NCI-H446 (cell line): ENCODE measurements at regions not wholly inside any gene's neighbourhood (a gene's known extent, or its start where the extent isn't known, plus 50 kb on each side); places are given as distances from the start of the nearest gene placed in this dataset.

Source experiments
- DNase-seq, 2 experiments: peaks; one replicate each; lab custom pipeline; 2025; lab: John Stamatoyannopoulos, UW

- DNase-seq: no peak
Measured at GRCh38 chr3:72155391-72156064, 370.6 kb upstream of the PROK2 start.

DNA sequence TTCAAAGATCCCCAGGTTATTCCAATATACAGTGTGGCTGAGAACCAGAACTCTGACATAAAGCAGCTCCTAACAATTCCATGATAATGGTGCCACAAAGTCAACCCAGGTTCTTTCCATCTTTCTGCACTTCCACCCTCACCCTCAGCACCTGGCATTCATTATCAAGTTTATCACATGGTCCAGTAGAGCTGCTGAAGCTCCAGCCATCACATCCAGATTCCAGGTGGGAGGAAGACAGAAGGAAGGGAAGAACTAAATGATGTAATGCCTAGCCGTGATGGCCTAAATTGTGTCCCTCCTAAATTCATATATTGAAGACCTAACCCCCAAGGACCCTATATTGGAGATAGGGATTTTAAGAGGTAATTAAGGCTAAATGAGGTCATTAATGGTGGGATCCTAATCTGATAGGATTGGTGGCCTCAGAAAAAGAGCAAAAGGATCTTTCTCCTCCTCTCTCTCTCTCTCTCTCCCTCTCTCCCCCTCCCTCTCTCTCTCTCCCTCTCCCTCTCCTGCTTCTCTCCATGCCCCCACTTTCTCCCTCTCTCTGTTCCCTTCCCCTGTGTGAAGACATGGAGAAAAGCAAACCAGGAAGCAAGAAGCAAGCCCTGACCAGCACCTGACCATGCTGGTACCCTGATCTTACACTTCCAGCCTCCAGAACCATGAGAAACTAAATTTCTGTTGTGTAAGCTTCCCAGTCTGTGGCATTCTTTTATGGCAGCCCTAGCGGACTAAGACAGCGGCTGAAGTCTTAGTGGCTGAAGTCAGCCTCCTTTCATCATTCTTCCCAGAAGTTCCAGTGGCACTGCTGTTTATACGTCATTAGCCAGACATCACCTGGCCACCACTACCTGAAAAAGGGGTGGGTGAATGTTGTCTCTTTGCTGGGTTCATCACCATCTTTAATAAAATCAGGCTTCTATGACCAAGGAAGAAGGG lies 369.7 kb upstream of the PROK2 start:
- no peak for DNase-seq

GRCh38 chr3:72153477-72154314 lies 368.7 kb upstream of the PROK2 start:
- no peak for DNase-seq

- DNase-seq: peak; percentile 29 to 75
Measured at GRCh38 chr3:72152551-72153476, 367.9 kb upstream of the PROK2 start.

DNA sequence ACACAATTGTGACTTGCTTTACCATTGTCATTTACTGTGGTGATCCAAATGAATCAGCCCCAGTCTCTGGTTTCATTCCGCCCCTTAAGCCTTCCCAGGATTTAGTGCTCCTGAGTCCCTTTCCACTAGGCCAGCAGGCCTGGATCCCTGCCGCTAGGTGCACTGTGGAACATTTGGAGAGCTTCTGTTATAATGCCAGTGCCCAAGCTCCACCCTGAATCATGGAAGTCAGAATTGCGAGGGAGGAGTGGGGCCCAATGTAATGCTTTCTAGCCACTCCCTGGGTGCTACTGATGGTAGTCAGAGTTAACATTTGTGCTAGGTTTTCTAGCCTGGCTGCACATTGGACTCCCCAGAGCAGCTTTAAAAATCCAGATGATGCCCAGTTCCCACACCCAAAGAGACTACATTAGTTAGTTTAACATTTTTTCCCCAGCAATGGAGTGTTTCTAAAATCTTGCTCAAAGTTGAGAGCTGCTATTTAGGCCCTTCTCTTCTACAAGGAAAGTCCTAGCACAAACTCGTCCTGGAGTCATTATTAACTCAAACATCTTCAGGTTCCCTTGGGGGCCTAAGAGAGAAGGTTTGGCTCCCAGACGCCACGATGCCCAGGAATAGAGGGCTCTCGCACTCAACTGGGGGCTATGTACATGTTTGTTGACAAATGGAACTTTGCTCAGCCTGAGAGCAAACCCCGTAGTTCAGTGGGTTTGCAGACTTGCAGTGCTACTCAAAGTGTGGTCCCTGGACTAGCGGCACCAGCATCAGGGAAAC lies 366.7 kb upstream of the PROK2 start:
- DNase-seq: no peak

GRCh38 chr3:72150634-72151412 lies 365.9 kb upstream of the PROK2 start:
- DNase-seq: no peak

GRCh38 chr3:72149645-72150300 lies 364.8 kb upstream of the PROK2 start:
- no peak for DNase-seq

DNA sequence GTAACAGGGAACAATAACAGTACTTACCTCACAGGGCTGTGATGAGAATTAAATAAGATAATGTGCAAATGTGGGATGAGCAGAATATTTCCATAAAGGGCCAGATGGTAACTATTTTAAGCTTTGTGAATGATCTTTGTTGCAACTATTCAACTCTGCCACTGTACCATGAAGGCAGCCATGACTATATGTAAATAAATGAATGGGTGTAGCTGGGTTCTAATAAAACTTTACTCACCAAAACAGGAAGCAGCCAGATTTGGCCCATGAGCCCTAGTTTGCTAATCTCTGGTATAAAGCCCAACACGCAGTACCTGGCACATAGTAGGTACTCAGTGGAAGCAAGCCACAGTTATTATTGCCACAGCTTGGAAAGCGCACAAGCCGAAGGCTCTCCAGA lies 362.7 kb upstream of the PROK2 start:
- DNase-seq: no peak

GRCh38 chr3:72145506-72146380 lies 360.8 kb upstream of the PROK2 start:
- DNase-seq: no peak

GRCh38 chr3:72144773-72145505 lies 360.0 kb upstream of the PROK2 start:
- DNase-seq: no peak

DNA sequence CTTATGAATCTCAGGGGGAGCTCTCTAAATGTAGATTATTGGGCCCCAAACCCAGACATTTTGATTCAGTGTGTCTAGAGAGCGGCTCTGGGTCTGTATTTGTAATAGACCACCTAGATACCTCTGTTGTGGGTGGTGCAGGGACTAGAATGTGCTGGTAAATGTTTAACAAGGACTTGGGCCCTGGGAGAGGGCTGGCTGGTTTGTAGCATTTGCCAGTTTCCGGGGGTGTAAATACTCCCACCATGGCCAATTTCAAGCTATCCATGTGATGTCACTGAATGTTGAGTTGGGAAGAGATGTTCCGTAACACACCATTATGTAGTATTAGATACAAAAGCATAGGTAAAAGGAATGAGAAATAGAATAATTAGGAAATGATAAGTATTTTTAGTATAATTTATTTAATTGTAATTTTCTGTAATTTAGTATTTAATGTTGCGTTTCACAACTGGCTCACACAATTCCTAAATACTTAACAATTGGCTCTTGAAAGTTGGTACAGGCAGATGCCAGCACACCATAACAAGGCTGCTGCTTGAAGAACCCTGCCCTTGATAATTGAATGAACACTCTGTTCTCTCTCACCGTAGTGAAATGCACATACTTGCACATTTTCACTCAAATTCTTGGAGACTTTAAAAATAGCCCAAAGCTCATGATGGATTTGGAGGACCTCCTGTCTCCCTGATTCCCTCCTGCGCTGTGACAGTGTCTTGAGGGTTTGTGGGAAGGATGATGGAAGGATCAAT lies 359.2 kb upstream of the PROK2 start:
- DNase-seq: no peak

GRCh38 chr3:72143322-72143721 lies 358.4 kb upstream of the PROK2 start:
- DNase-seq: no peak

- no peak for DNase-seq
Measured at GRCh38 chr3:72142028-72142427, 357.1 kb upstream of the PROK2 start.

- DNase-seq: no peak
Measured at GRCh38 chr3:72141264-72141663, 356.3 kb upstream of the PROK2 start.

DNA sequence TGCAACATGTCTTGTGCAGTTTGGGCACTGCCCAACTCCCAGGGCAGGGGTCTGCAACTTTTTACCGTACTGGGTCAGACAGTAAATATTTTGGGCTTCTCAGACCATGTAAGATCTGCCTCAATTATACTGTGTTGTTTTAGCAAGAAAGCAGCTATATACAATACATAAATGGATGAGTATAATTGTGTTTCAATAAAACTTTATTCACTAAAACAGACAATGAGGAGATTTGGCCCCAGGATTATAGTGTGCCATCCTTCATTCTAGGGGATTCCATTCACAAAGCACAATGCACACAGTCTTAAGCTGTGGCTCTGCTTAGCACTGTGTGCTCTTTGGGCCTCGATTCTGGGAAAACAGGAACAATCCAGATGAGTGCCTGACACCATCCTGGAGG lies 354.4 kb upstream of the PROK2 start:
- DNase-seq: no peak
